ENCODE measurements at regions not wholly inside any gene's neighbourhood (a gene's known extent, or its start where the extent isn't known, plus 50 kb on each side); places are given as distances from the start of the nearest gene placed in this dataset.

DNA sequence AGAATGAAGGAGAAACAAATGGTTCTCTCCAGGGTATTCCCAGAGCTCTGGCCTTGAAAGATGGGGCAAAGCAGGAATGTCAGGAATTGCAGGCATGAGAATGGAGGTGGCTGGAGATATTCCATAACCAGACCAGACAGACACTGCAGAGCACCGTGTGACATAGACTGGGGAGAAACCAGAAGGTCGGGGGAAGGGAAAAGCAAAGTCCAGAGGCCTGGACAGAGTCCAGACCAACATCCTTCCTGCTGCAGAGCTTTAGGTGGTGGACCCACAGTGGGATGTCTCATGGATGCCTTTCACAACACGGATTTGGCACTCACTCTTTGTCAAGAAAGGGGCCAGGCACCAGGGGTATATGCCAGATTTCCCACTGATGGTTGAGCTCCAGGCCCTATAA is 177.2 kb upstream of the INHBA start:
- ATAC-seq (ENCODE audit: poor library complexity) = no peak
- intact Hi-C loops (cut with DNase I) = no loop called here
- DNase-seq = no peak

DNA sequence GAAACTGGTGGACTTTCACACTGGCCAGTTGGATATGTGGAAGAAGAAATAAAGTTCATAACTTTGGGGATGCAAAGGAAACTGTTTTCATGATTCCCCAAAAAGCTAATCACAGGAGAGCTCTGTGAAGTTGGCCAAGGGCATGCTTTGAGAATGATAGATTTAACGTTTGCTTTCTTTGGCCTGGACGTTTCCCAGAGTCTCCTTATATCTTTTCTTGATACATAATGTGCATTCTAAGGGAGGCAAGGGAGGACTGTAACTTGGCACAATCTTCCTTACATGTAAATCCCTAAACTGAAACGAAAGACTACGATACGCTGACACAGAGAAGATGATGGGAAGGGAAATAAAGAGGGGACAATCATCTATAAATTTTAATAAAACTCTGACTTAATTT is 176.5 kb upstream of the INHBA start:
- ATAC-seq (ENCODE audit: poor library complexity) (no peak), DNase-seq (no peak)
- intact Hi-C loops (cut with DNase I) = no loop called here

DNA sequence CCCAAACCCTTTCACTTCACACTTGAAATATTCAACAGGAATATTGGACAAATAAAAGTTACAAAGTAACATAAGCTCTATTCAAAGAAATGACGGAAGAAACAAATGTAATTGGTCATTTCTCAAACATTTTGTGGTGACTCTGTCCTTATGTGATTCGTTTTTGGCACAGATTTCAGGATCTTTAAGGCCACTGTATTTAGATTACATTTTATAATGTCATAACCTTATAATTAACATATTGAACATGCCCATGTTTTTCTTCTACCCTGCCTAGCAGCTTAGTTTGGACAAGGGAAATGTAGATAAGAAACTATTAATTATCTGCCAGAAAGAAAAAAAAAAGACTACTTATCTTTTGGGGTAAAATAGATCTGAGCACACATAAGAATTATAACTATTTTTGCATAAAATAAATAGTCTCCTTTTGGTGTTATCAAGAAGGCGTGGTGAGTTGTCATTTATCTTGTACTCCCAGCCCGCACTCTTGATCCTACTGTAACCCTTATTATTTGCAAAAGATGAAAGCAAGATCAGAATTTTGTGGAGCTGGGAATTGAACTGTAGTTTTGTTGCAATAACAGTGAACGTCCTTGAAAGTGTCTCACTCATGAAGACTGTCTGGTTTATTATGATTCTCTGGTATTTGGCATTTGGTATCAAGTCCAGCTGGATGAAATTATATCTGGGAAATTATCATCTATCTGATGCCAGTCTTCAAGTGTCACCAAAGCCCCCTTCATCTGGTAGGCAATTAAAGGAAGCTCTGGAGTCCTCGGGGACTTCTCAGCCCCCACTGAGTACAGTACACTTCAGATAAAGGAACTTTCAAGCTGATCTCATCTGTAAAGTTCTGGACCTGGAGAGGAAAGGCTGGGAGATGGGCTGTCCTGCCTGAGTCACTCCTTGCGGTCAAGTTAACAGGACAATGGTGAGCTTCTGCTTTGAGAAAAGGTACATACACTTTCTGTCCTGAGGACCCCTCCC is 175.7 kb upstream of the INHBA start:
- intact Hi-C loops (cut with DNase I) = no loop called here

DNA sequence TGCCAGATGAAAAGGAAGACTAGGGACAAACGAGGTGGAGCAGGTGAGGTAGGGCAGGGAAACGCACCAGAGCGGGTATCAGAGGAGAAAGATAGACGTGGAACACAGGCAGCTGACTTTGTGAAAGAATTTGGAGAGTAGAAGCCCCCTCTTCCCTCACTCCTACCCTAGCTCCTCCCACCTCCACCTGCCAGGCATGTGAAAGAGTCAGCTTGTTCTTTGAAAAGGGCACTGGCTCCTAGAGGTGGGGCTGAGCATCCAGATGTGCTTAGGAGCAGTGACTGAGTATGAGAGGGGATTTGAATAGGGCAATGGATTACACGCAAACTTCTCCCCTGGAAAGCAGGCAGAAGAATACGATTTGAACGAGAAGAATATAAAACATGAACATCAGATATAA is 174.2 kb upstream of the INHBA start:
- no peak for ATAC-seq (ENCODE audit: poor library complexity)
- no peak for DNase-seq
- intact Hi-C loops (cut with DNase I) = no loop called here

More for the DNA sequence above, 175.7 kb upstream of the INHBA start:
- no peak for DNase-seq
- ATAC-seq (ENCODE audit: poor library complexity) = no peak

DNA sequence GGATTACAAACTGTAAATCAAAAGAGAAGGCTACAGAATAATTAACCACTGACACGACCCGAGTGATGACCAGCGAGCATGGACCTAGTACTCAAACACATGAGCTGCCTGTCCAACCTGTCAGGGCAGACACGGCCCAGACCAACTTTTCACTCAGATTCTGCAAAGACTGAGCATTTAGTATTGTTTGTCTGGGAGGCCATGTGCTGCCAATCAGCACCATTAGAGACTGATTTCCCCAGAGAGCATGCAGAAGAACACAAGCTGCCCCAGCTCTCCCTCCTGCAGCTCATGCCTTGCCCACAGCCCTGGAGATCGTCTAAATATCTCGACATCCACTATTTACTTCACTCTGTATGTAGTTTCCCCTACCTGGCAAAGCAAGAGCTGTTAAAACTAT is 172.6 kb upstream of the INHBA start:
- ATAC-seq (ENCODE audit: poor library complexity) (no peak), DNase-seq (no peak)
- intact Hi-C loops (cut with DNase I) = no loop called here

DNA sequence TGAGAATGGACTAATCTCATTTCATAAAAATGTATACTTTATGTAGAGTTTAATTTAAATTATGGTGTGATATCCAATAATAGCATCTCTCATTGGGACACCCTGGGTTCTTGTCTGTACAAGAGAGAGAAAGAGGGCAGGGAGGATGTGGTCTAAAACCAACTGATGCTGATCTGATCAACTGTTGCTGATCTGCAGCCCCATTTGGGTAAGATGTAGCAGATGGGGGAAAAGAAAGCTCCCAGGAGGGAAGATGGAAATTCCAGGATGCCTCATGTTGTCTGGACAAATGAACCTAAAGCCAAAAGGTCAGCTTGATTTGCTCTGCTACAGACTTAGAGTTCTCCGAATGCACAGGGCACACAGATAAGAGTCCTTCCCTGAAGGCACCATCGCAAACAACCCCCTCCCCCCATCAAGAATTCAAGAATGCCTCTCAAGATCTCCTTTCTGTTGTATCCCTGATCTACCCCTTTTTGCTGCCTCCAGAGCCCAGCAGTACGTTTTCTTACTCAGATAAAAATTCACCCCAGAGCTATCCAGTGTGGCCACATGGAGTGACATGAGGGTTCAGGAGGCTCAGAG is 171.4 kb upstream of the INHBA start:
- DNase-seq (no peak), ATAC-seq (ENCODE audit: poor library complexity) (no peak)
- intact Hi-C loops (cut with DNase I) = no loop called here

DNA sequence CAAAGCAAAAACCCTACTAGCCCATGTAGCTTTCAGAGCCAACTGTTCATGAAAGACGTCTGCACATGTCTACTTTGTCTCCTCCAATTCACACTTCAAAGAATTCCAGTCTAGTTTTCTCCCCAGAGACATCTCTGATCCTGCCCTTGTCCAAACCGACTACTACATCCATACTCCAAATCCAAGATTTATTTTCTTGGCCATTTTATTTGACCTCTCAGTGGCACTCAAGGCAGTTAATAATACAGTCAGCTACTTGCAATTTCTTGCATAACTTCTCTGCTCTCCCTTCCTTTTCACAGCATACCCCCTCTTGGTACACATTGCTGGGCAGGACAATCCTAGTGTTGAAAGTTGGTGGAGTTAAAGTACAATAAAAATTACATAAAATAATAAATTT is 170.9 kb upstream of the INHBA start:
- no peak for DNase-seq
- intact Hi-C loops (cut with DNase I) = no loop called here
- no peak for ATAC-seq (ENCODE audit: poor library complexity)

DNA sequence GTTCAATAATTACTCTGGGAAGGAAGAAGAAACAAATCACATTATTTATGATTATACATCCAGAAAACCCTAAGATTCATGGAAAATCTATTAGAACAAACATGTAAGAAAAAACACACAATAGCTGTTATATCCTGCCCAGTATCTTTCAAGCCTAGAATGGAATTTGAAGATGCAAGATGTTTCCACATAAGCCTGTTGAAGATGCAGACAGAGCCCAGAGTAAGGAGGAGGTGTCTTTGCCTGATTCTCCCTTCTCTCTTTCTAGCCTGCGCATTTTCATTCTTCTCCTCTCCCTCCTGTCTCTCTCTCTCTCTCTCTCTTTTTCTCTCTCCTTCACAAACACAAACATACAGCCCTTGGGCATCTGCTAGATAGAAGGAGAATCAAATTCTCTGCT is 170.1 kb upstream of the INHBA start:
- intact Hi-C loops (cut with DNase I) = no loop called here
- DNase-seq (no peak), ATAC-seq (ENCODE audit: poor library complexity) (no peak)

DNA sequence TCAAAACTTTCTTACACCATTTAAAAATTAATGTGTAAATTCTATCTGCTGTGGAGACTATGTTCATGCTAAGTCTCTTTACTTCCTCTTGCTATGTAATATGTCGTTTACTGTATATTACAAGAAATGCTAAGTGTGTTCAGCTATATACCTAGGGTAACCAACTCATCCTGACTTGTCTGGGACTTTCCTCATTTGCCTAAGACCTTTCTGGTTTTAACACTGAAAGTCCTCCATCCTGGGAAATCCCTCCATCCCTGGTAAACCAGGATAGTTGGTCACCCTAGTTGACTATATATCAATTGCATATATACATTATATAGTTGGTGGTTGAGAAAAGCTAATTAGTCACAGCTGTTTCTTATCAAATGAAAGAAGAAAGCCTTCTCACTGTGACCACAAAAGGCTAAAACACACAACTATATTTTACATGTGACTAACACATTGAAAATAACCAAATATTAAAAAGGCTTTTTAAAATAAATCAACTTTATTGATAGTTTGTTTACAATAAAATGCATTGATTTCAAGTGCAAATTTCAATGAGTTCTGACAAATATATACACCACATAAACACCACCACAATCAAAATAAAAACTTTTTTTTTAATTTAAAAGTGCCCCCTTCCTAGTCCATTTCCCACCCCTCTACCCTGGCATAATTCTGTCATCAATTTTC is 167.7 kb upstream of the INHBA start:
- ATAC-seq (ENCODE audit: poor library complexity) (no peak), DNase-seq (no peak)
- intact Hi-C loops (cut with DNase I) = no loop called here

DNA sequence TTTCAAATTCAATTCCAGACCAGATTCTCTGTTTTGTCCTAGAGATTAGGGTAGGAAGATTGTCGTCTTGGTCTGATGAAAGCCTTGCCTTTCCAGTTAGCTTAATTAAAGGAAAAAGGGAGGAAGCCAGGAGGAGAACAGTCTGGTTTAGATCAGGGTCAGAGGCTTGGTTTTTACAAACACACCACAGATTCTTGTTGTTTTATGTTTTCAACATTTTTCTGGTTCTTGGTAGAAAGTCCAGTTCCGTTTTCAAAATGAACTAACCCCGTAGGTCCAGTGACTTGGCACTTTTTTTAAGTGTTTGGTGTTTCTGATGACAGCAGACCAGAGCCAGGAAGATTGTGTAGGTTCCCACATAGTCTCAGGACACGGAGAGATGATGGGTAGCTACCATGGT is 167.1 kb upstream of the INHBA start:
- intact Hi-C loops (cut with DNase I) = no loop called here
- ATAC-seq (ENCODE audit: poor library complexity) = peak; percentile 41

DNA sequence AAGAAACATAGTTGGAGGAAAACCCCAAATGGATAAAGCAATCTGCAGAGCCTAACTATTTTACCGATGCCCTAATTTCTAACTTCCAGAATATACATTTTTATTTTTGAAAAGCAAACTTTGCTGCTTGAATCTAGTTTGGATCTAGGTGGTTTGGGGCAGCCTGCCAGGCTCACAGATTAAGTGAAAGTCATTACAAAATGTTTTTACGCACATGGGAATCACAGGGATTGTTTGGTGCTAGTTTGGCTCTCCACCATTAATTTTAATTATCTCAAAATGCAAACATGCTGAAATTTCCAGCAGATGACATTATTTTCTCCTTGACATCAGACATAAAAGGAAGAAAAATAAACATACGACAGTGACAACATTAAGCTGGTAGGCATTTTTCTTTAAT is 166.7 kb upstream of the INHBA start:
- intact Hi-C loops (cut with DNase I) = no loop called here
- ATAC-seq (ENCODE audit: poor library complexity) = no peak
- peak; percentile 46 for DNase-seq

More for the DNA sequence above, 167.1 kb upstream of the INHBA start:
- no peak for DNase-seq

DNA sequence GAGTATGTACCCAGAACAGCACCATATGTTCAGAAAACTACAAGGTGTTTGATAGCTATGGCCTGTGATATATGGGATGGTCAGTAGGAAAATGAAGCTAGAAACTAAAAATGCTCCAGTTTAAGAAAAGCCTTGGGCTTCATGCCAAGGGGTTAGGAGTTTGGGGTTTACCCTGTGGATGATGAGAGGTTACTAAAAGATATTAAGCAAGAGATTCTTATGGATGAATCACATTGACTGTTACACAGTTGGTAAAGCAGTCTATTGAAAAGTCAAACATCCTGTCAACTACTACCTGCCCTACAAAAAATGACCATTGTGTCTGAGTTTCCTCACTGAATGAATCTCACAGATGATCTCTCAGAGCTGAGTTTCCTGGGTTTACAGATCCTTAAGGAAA is 166.2 kb upstream of the INHBA start:
- intact Hi-C loops (cut with DNase I) = no loop called here
- ATAC-seq (ENCODE audit: poor library complexity) = no peak

DNA sequence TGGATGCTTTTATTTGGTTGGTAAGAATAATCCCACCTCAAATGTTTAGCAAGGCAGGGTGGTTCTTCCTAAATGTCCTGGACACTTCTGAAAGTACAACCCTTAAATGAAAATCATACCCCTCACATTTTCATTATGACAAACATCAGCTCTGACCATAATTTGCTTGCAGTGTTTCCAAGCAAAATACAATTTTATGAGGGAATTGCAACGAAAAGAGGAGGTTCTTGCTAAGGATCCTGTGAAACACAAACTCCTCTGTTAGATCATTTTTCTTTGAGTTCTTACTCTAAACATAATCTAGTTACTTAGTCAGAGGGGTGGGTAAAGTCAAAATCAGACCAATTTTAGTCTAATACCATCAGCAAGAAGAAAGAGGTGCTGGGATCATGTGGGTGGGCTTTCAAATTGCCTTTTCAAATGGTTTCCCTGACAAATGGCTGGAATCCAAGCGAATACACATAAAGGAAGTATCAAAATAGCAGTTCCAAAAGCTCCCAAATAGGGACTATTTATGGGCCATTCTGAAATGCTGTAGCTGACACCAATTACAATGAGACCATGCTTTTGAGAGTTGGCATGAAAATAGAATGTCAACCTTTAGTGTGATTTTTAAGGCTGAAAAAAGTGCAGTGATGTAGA is 164.9 kb upstream of the INHBA start:
- ATAC-seq (ENCODE audit: poor library complexity) (no peak), DNase-seq (no peak)
- intact Hi-C loops (cut with DNase I) = no loop called here

More for the DNA sequence above, 166.2 kb upstream of the INHBA start:
- DNase-seq = no peak

DNA sequence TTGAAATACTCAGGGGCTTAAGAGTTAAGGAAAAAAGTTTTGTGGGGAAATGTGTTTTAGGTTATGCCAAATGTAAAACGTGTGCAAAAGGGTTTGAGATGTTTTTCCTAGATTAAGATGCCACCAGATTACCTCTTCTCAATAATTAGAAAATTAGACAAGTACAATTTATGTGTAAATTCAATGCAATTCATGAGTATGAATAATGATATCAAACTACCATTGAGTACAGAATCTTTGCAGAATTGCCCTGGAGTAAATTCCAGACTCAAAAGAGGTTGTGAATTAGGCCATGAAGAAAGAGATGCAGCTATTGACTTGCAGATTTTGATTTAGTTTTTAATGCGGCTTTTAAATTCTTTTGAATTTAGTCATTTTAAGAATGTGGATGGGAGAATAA is 159.4 kb upstream of the INHBA start:
- DNase-seq (no peak), ATAC-seq (ENCODE audit: poor library complexity) (no peak)
- intact Hi-C loops (cut with DNase I) = no loop called here

DNA sequence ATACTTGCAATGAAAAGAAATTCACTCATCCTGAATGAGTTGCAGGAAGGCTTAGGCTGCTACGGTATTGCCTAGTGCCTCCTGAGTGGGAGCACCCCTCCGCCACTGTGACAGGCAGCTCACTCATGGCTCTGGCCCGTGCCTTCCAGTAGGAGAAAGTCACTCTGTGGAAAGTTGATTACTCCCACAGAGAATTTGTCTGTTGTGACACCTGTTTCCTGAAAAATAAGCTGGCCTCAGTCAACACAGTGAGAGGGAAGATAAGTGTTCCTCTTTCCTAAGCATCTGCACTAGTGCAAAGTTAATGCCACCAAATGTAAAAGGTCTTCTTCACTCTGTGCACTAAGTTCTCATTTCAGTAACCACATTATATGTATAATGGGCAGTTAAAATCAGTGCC is 158.8 kb upstream of the INHBA start:
- DNase-seq (no peak), ATAC-seq (ENCODE audit: poor library complexity) (peak; percentile 12)
- intact Hi-C loops (cut with DNase I) = no loop called here

DNA sequence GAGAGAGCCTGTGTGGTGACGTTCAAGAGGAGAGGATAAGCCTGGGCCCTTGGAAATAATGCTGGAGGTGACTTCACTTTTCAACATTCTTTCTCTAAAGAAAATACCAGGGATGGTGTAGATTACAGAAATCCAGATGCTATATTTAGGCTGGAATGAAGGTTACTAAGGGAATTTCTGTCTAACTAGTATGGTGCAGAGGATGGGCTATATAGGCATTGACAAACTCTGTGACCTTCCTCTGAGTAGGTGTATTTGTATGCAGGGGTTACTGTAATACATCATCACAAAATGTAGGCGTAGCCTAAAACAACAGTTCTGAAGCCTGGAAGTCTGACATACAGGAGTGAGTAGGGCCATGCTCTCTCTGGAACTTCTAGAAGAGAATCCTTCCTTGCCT is 155.3 kb upstream of the INHBA start:
- DNase-seq (no peak), ATAC-seq (ENCODE audit: poor library complexity) (no peak)
- intact Hi-C loops (cut with DNase I) = no loop called here

DNA sequence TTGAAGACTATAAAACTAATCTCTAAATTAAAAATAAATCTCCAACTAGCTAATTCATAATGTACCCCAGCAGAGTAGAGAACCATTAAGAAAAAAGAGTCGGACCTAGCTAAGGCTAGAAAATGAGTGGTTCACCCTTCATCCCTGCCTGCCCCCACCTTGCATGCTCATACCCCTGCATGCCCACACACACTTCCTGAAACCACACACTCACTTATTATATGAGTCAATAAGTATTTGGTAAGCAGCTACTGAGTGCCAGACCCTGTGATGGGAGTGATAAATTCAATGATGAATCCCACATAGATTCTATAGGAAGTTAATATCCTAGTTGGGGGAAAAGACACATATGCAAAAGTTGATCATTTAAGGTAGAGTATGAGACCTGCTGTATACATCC is 152.9 kb upstream of the INHBA start:
- DNase-seq (no peak), ATAC-seq (ENCODE audit: poor library complexity) (no peak)
- intact Hi-C loops (cut with DNase I) = no loop called here

DNA sequence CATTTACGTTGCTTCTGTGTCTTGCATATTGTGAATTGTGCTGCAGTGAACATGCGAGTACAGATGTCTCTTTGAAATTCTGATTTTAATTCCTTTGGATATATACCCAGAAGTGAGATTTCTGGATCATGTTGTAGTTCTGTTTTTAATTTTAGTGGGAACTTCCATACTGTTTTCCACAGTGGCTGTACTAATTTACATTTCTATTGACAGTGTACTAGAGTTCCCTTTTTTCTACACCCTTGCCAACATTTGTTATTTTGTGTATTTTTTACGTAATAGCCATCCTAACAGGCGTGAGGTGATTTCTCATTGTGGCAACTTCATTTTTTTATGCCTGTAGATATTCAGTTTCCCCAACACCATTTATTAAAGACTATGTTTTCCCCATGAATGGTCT is 144.7 kb upstream of the INHBA start:
- DNase-seq = no peak

DNA sequence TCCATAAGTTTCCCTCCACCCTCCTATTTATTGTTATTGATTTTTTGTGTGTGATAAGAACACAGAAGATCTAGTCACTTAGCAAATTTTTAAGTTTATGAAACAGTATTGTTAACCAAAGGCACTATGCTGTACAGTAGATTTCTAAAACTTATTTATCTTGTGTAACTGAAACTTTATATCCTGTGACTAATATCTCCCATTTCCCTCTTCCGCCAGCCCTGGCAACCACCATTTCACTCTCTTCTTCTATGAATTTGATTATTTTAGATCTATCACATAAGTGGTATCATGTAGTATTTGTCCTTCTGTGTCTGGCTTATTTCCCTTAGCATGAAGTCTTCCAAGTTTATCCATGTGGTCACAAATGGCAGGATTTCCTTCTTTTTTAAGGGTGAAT is 144.3 kb upstream of the INHBA start:
- DNase-seq (no peak), ATAC-seq (ENCODE audit: poor library complexity) (no peak)
- intact Hi-C loops (cut with DNase I) = no loop called here

More for the DNA sequence above, 144.7 kb upstream of the INHBA start:
- intact Hi-C loops (cut with DNase I) = no loop called here
- ATAC-seq (ENCODE audit: poor library complexity) = no peak

All from Right ventricle myocardium superior (tissue), 1 donor.